ENCODE measurements at regions not wholly inside any gene's neighbourhood (a gene's known extent, or its start where the extent isn't known, plus 50 kb on each side); places are given as distances from the start of the nearest gene placed in this dataset.

DNA sequence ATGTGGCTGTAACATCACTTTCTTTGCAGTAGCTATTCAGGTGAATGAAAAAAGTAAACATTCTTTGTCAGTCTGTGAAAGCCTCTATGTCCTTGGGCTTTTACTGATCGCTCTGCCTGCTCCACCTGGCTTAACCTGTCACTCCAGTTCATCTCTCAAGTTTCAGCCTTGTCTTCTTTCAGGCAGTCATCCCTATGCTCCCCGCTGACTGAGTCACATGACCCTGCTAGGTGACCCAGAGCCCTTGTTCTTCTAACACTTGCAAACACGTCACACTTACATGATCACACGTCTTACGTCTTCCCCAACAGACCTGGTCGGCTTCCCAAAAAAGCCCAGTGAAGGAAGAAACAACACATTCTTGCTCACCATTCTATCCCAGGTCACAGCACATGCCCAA lies 499.3 kb upstream of the TENM4 start:
- TF ChIP-seq, protein P1, sequence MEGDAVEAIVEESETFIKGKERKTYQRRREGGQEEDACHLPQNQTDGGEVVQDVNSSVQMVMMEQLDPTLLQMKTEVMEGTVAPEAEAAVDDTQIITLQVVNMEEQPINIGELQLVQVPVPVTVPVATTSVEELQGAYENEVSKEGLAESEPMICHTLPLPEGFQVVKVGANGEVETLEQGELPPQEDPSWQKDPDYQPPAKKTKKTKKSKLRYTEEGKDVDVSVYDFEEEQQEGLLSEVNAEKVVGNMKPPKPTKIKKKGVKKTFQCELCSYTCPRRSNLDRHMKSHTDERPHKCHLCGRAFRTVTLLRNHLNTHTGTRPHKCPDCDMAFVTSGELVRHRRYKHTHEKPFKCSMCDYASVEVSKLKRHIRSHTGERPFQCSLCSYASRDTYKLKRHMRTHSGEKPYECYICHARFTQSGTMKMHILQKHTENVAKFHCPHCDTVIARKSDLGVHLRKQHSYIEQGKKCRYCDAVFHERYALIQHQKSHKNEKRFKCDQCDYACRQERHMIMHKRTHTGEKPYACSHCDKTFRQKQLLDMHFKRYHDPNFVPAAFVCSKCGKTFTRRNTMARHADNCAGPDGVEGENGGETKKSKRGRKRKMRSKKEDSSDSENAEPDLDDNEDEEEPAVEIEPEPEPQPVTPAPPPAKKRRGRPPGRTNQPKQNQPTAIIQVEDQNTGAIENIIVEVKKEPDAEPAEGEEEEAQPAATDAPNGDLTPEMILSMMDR (IDR thresholded peaks at IDR 0.05) = no peak
- no peak for TF ChIP-seq POLR2A (IDR thresholded peaks at IDR 0.05)

Data from heart left ventricle (tissue), 13 donors.